ENCODE measurements at regions not wholly inside any gene's neighbourhood (a gene's known extent, or its start where the extent isn't known, plus 50 kb on each side); places are given as distances from the start of the nearest gene placed in this dataset.

GRCh38 chr2:179343945-179344279 lies 79.3 kb upstream of the SESTD1 start:
- DNase-seq (ENCODE audit: low spot score): no peak
- H3K4me1 ChIP-seq: peaks cover 15% of the 10 kb centered on the region
- no peaks in the 10 kb centered on the region for H3K36me3 ChIP-seq
- H3K27me3 ChIP-seq: no peaks in the 10 kb centered on the region
- no peak overlapping the region for H3K4me3 Mint-ChIP-seq
- no peak for TF ChIP-seq EZH2phosphoT487 (IDR thresholded peaks at IDR 0.05)
- no peak for TF ChIP-seq CTCF (IDR thresholded peaks at IDR 0.05)
- no peak for TF ChIP-seq EZH2 (IDR thresholded peaks at IDR 0.05)
- no peak overlapping the region for H3K4me2 ChIP-seq
- H3K27ac Mint-ChIP-seq: no peak overlapping the region
- H3K9me3 Mint-ChIP-seq: no peaks in the 10 kb centered on the region
- no peaks in the 10 kb centered on the region for H3K36me3 Mint-ChIP-seq
- H3K27ac ChIP-seq: no peak overlapping the region
- no peaks in the 10 kb centered on the region for H3K79me2 ChIP-seq (ENCODE audit: low read depth)
- peak overlapping the region; percentile 75 for H2AFZ ChIP-seq (replicated peaks)
- no peaks in the 10 kb centered on the region for H4K20me1 ChIP-seq (ENCODE audit: low read depth)
- H3K4me3 ChIP-seq: no peak overlapping the region
- H3K4me1 Mint-ChIP-seq: peaks cover 16% of the 10 kb centered on the region
- no peak overlapping the region for H3K9ac ChIP-seq
- no peaks in the 10 kb centered on the region for H3K9me3 ChIP-seq (ENCODE audit: low read depth)
- peaks cover 2% of the 10 kb centered on the region for H3K27me3 Mint-ChIP-seq (ENCODE audit: insufficient read depth, low read depth)
- H3F3A ChIP-seq (ENCODE audit: low read depth): no peaks in the 10 kb centered on the region

GRCh38 chr2:179341152-179341866 lies 76.7 kb upstream of the SESTD1 start:
- no peak for DNase-seq (ENCODE audit: low spot score)
- Histone ChIP-seq H2AFZ (replicated peaks) (no peak overlapping the region), H3K4me2 (no peak overlapping the region), H3K79me2 (ENCODE audit: low read depth) (no peaks in the 10 kb centered on the region), H3K4me1 (peaks cover 36% of the 10 kb centered on the region), H4K20me1 (ENCODE audit: low read depth) (no peaks in the 10 kb centered on the region), H3F3A (ENCODE audit: low read depth) (peaks cover 9% of the 10 kb centered on the region), H3K27me3 (no peaks in the 10 kb centered on the region), H3K9ac (no peak overlapping the region), H3K9me3 (ENCODE audit: low read depth) (no peaks in the 10 kb centered on the region), H3K36me3 (no peaks in the 10 kb centered on the region), H3K27ac (no peak overlapping the region), H3K4me3 (no peak overlapping the region)
- Mint-ChIP-seq H3K4me1 (peaks cover 31% of the 10 kb centered on the region), H3K36me3 (no peaks in the 10 kb centered on the region), H3K27me3 (ENCODE audit: insufficient read depth, low read depth) (no peaks in the 10 kb centered on the region), H3K27ac (no peak overlapping the region), H3K9me3 (no peaks in the 10 kb centered on the region), H3K4me3 (no peak overlapping the region)
- TF ChIP-seq EZH2phosphoT487 (IDR thresholded peaks at IDR 0.05): no peak
- TF ChIP-seq CTCF (IDR thresholded peaks at IDR 0.05): no peak
- no peak for TF ChIP-seq EZH2 (IDR thresholded peaks at IDR 0.05)

- no peaks in the 10 kb centered on the region for H3K36me3 Mint-ChIP-seq
- DNase-seq (ENCODE audit: low spot score): peak; percentile 36
- Histone ChIP-seq H3K27ac (no peak overlapping the region), H3K4me2 (no peak overlapping the region), H3K27me3 (no peaks in the 10 kb centered on the region), H3K4me1 (peaks cover 42% of the 10 kb centered on the region), H3K79me2 (ENCODE audit: low read depth) (no peaks in the 10 kb centered on the region), H3K4me3 (no peak overlapping the region), H4K20me1 (ENCODE audit: low read depth) (no peaks in the 10 kb centered on the region), H3K9me3 (ENCODE audit: low read depth) (no peaks in the 10 kb centered on the region), H3F3A (ENCODE audit: low read depth) (peaks cover 10% of the 10 kb centered on the region), H2AFZ (replicated peaks) (peak overlapping the region; percentile 29), H3K9ac (no peak overlapping the region), H3K36me3 (no peaks in the 10 kb centered on the region)
- H3K27me3 Mint-ChIP-seq (ENCODE audit: insufficient read depth, low read depth): no peaks in the 10 kb centered on the region
- H3K27ac Mint-ChIP-seq: no peak overlapping the region
- no peak overlapping the region for H3K4me3 Mint-ChIP-seq
- H3K4me1 Mint-ChIP-seq: peaks cover 38% of the 10 kb centered on the region
- TF ChIP-seq CTCF (IDR thresholded peaks at IDR 0.05): peak; percentile 53
- TF ChIP-seq EZH2phosphoT487 (IDR thresholded peaks at IDR 0.05): no peak
- no peak for TF ChIP-seq EZH2 (IDR thresholded peaks at IDR 0.05)
- no peaks in the 10 kb centered on the region for H3K9me3 Mint-ChIP-seq
Observed at GRCh38 chr2:179340678-179341077, 76.0 kb upstream of the SESTD1 start.

Data from neural progenitor cell (in vitro differentiated cells).